Transverse colon (tissue), 4 donors: ENCODE measurements at regions not wholly inside any gene's neighbourhood (a gene's known extent, or its start where the extent isn't known, plus 50 kb on each side); places are given as distances from the start of the nearest gene placed in this dataset.

ENCODE experiments used
- DNase-seq: peaks from one replicate; pipeline ENCODE4 v3.0.0-alpha.2; 2019
- H3K27ac ChIP-seq, 4 donors: fragments of 200-600 bp; sonication (generic); 2 replicates each; pipeline ENCODE4 v1.5.1; 2016 to 2018; ENCODE audit warnings: inconsistent platforms in 4 of 4
- H3K27me3 ChIP-seq: fragments of 200-600 bp; sonication (generic); 2 replicates; pipeline ENCODE4 v1.5.1; 2017; ENCODE audit warnings: inconsistent platforms
- H3K36me3 ChIP-seq, 4 donors: fragments of 200-600 bp; sonication (generic); 2 replicates each; pipeline ENCODE4 v1.5.1; 2017 to 2019; ENCODE audit warnings: inconsistent platforms in 4 of 4
- H3K4me1 ChIP-seq, 4 donors: fragments of 200-600 bp; sonication (generic); 2 replicates each; pipeline ENCODE4 v1.5.1; 2017 to 2020; ENCODE audit warnings: inconsistent platforms in 4 of 4
- H3K4me3 ChIP-seq, 4 donors: fragments of 200-600 bp; sonication (generic); 1 replicate in 1 of 4; 2 replicates in 3 of 4; pipeline versions ENCODE4 v1.5.1 to v1.6.1; 2017 to 2019; ENCODE audit warnings: inconsistent platforms in 4 of 4
- H3K9me3 ChIP-seq, 2 donors: fragments of 200-600 bp; sonication (generic); 2 replicates each; pipeline ENCODE4 v1.5.1; 2017 to 2019; ENCODE audit warnings: inconsistent platforms in 2 of 2
- CTCF ChIP-seq, 5 experiments: fragments of 200-600 bp in 3 of 5; fragments of 450-650 bp in 2 of 5; sonication (generic) in 3 of 5; IDR thresholded peaks; 1 replicate in 2 of 5; 2 replicates in 3 of 5; pipeline ENCODE4 v1.5.1; 2016 to 2017; ENCODE audit warnings: antibody characterized with exemption in 5 of 5, inconsistent platforms in 3 of 5, mild to moderate bottlenecking in 2 of 5, moderate library complexity in 1 of 5
- EP300 ChIP-seq: sonication (generic); formaldehyde crosslinking; IDR thresholded peaks from one replicate; pipeline ENCODE4 v1.6.1; 2017; ENCODE audit warnings: antibody characterized with exemption, low read depth
- POLR2A ChIP-seq: fragments of 450-650 bp; IDR thresholded peaks from one replicate; pipeline ENCODE4 v1.6.1; 2016; ENCODE audit warnings: antibody characterized with exemption, mild to moderate bottlenecking, moderate library complexity
- POLR2AphosphoS5 ChIP-seq, 3 donors: sonication (generic); formaldehyde crosslinking; IDR thresholded peaks; one replicate each; pipeline ENCODE4 v1.6.1; 2016; ENCODE audit warnings: antibody characterized with exemption in 3 of 3
- WGBS, 2 donors: methylation state at CpG; one replicate each; pipeline ENCODE4 v1.1.5; 2018; ENCODE audit warnings: low coverage in 1 of 2; 5-methylcytosine and 5-hydroxymethylcytosine counted together
- in situ Hi-C, 4 donors: fragments of 200-750 bp; cut with MboI; loops; one replicate each; pipeline versions ENCODE4 v1.15.0 to v1.15.1; 2017; ENCODE audit warnings: low sequenced_read_pairs in 3 of 4, low pct_ligation_motif_present in 1 of 4, low pct_unique_long_range_greater_than_20kb in 1 of 4
- intact Hi-C: fragments of 100-400 bp; cut with DNase I; formaldehyde crosslinking; loops from one replicate; pipeline ENCODE4 v1.15.1; 2023; ENCODE audit warnings: low total_unique reads

GRCh38 chr3:147890114-147890513 is 480.9 kb downstream of the ZIC1 start:
- in situ Hi-C loops, result no loop called here
- intact Hi-C loops, result no loop called here
- H3K4me3 ChIP-seq, result no peak overlapping the region

GRCh38 chr3:147895509-147895908 is 486.3 kb downstream of the ZIC1 start:
- 30 to 88% methylated on average over 1 of the region's 1 CpG for WGBS, 2 donors
- Histone ChIP-seq H3K4me3 (no peak overlapping the region), H3K36me3 (no peaks in the 10 kb centered on the region), H3K9me3 (no peaks in the 10 kb centered on the region), H3K27ac (no peak overlapping the region), H3K27me3 (no peaks in the 10 kb centered on the region), H3K4me1 (no peaks in the 10 kb centered on the region)
- DNase-seq, result no peak
- TF ChIP-seq POLR2A, result no peak
- no peak for TF ChIP-seq EP300
- in situ Hi-C loops (no loop called here), intact Hi-C loops (no loop called here)

More at GRCh38 chr3:147890114-147890513, 480.9 kb downstream of the ZIC1 start:
- Histone ChIP-seq H3K27me3 (no peaks in the 10 kb centered on the region), H3K9me3 (no peaks in the 10 kb centered on the region), H3K36me3 (no peaks in the 10 kb centered on the region), H3K4me1 (peaks cover 0 to 15% (median 4%) of the 10 kb centered on the region in 4 donors), H3K27ac (no peak overlapping the region)
- DNase-seq, result no peak
- no peak for TF ChIP-seq POLR2AphosphoS5 (IDR thresholded peaks at IDR 0.05)
- TF ChIP-seq EP300, result no peak
- TF ChIP-seq POLR2A, result no peak
- no peak for TF ChIP-seq CTCF (IDR thresholded peaks at IDR 0.05)

- Histone ChIP-seq H3K4me1 (no peaks in the 10 kb centered on the region), H3K9me3 (no peaks in the 10 kb centered on the region), H3K36me3 (no peaks in the 10 kb centered on the region), H3K27me3 (no peaks in the 10 kb centered on the region), H3K27ac (no peak overlapping the region), H3K4me3 (no peak overlapping the region)
- in situ Hi-C loops, result no loop called here
- 62 to 71% methylated on average over 3 of the region's 3 CpGs for WGBS, 2 donors
- DNase-seq, result no peak
- intact Hi-C loops, result no loop called here
- TF ChIP-seq POLR2AphosphoS5 (IDR thresholded peaks at IDR 0.05) (no peak), EP300 (no peak), CTCF (IDR thresholded peaks at IDR 0.05) (no peak), POLR2A (no peak)
Observed at GRCh38 chr3:147900851-147901250, 491.7 kb downstream of the ZIC1 start.

- no peak for TF ChIP-seq EP300
- TF ChIP-seq POLR2AphosphoS5 (IDR thresholded peaks at IDR 0.05), result no peak
- no peak for TF ChIP-seq POLR2A
- TF ChIP-seq CTCF (IDR thresholded peaks at IDR 0.05), result no peak
- no peaks in the 10 kb centered on the region for H3K27me3 ChIP-seq
- H3K4me1 ChIP-seq, result no peaks in the 10 kb centered on the region
- WGBS, 2 donors, result 54 to 65% methylated on average over 3 to 4 of the region's 4 CpGs
- H3K4me3 ChIP-seq, result no peak overlapping the region
- DNase-seq, result no peak
- H3K27ac ChIP-seq, result no peak overlapping the region
- no peaks in the 10 kb centered on the region for H3K36me3 ChIP-seq
- H3K9me3 ChIP-seq, result no peaks in the 10 kb centered on the region
- in situ Hi-C loops, result no loop called here
- intact Hi-C loops, result no loop called here
Observed at GRCh38 chr3:147903026-147903425, 493.9 kb downstream of the ZIC1 start.

GRCh38 chr3:147904421-147904820 is 495.3 kb downstream of the ZIC1 start:
- TF ChIP-seq POLR2A (no peak), POLR2AphosphoS5 (IDR thresholded peaks at IDR 0.05) (no peak), CTCF (IDR thresholded peaks at IDR 0.05) (no peak), EP300 (no peak)
- DNase-seq, result no peak
- in situ Hi-C loops, result no loop called here
- no peak overlapping the region for H3K27ac ChIP-seq
- no peaks in the 10 kb centered on the region for H3K9me3 ChIP-seq
- WGBS, 2 donors, result 65% methylated on average over 3 of the region's 3 CpGs; no CpG with 5 or more reads in 1 of the 2 donors
- no peaks in the 10 kb centered on the region for H3K36me3 ChIP-seq
- intact Hi-C loops, result no loop called here
- H3K27me3 ChIP-seq, result no peaks in the 10 kb centered on the region
- H3K4me3 ChIP-seq, result no peak overlapping the region
- H3K4me1 ChIP-seq, result no peaks in the 10 kb centered on the region
